ENCODE measurements at regions not wholly inside any gene's neighbourhood (a gene's known extent, or its start where the extent isn't known, plus 50 kb on each side); places are given as distances from the start of the nearest gene placed in this dataset.

DNA sequence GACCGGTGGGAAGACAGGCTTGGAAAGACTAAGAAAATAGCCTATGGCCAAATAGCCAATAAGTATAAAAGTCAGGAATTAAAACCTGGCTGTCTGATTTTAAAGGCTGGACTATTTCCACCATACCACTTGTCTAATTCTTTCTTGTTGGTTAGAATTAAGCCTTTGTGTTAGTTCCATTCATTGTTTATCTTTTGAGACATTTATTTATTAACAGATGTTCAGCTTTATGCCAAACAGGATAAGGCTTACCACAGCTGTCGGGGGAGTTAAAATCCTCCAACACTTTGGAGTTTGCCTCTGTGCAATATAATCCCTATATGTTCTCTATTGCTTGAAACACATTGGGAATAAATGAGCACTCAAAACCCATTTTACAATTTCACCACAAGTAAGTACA lies 208.3 kb downstream of the TMEM200A start:
- Mint-ChIP-seq H3K9me3 (peaks cover 7% of the 10 kb centered on the region), H3K36me3 (no peaks in the 10 kb centered on the region), H3K27ac (no peak overlapping the region), H3K27me3 (ENCODE audit: insufficient read depth, low read depth) (no peaks in the 10 kb centered on the region), H3K4me1 (no peaks in the 10 kb centered on the region), H3K4me3 (no peak overlapping the region)
- Histone ChIP-seq H3K27ac (no peak overlapping the region), H3K4me2 (no peak overlapping the region), H3K79me2 (ENCODE audit: low read depth) (no peaks in the 10 kb centered on the region), H3K9me3 (ENCODE audit: low read depth) (no peaks in the 10 kb centered on the region), H3K27me3 (no peaks in the 10 kb centered on the region), H3K36me3 (no peaks in the 10 kb centered on the region), H4K20me1 (ENCODE audit: low read depth) (no peaks in the 10 kb centered on the region), H3F3A (ENCODE audit: low read depth) (no peaks in the 10 kb centered on the region), H3K4me1 (no peaks in the 10 kb centered on the region), H3K4me3 (no peak overlapping the region), H3K9ac (no peak overlapping the region), H2AFZ (replicated peaks) (no peak overlapping the region)
- TF ChIP-seq, protein P1, sequence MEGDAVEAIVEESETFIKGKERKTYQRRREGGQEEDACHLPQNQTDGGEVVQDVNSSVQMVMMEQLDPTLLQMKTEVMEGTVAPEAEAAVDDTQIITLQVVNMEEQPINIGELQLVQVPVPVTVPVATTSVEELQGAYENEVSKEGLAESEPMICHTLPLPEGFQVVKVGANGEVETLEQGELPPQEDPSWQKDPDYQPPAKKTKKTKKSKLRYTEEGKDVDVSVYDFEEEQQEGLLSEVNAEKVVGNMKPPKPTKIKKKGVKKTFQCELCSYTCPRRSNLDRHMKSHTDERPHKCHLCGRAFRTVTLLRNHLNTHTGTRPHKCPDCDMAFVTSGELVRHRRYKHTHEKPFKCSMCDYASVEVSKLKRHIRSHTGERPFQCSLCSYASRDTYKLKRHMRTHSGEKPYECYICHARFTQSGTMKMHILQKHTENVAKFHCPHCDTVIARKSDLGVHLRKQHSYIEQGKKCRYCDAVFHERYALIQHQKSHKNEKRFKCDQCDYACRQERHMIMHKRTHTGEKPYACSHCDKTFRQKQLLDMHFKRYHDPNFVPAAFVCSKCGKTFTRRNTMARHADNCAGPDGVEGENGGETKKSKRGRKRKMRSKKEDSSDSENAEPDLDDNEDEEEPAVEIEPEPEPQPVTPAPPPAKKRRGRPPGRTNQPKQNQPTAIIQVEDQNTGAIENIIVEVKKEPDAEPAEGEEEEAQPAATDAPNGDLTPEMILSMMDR (IDR thresholded peaks at IDR 0.05), result no peak
- TF ChIP-seq EZH2 (IDR thresholded peaks at IDR 0.05) (no peak), EZH2phosphoT487 (IDR thresholded peaks at IDR 0.05) (no peak)
- DNase-seq (ENCODE audit: low spot score), result no peak

DNA sequence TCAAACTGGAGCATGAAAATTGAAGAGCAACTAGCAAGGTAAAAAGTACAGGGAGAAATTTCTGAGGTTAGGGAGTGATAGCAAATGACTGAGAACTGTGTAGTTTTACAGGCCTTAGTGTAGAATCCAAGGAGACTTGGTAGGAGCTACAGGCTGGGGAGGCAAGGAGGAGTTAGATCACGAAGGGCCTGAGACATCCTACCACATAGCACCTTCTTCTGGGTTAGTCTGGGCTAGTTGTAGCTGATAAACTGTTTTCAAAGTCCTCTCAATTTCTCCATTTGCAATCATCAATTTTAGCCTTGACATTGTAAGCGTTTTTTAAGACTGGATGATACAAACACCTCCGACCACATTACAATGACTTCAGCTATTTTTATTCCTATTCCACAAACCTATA lies 209.7 kb downstream of the TMEM200A start:
- no peak for TF ChIP-seq EZH2 (IDR thresholded peaks at IDR 0.05)
- TF ChIP-seq, protein P1 (IDR thresholded peaks at IDR 0.05), result no peak
- no peak for TF ChIP-seq EZH2phosphoT487 (IDR thresholded peaks at IDR 0.05)
- no peaks in the 10 kb centered on the region for H3K9me3 ChIP-seq (ENCODE audit: low read depth)
- H3K4me2 ChIP-seq, result no peak overlapping the region
- Mint-ChIP-seq H3K36me3 (no peaks in the 10 kb centered on the region), H3K9me3 (peaks cover 6% of the 10 kb centered on the region), H3K4me3 (no peak overlapping the region), H3K27ac (peak overlapping the region; percentile 76), H3K4me1 (no peaks in the 10 kb centered on the region), H3K27me3 (ENCODE audit: insufficient read depth, low read depth) (no peaks in the 10 kb centered on the region)
- H4K20me1 ChIP-seq (ENCODE audit: low read depth), result no peaks in the 10 kb centered on the region
- no peaks in the 10 kb centered on the region for H3F3A ChIP-seq (ENCODE audit: low read depth)
- no peak overlapping the region for H3K27ac ChIP-seq
- H3K4me1 ChIP-seq, result no peaks in the 10 kb centered on the region
- no peaks in the 10 kb centered on the region for H3K27me3 ChIP-seq
- no peak overlapping the region for H3K4me3 ChIP-seq
- no peaks in the 10 kb centered on the region for H3K79me2 ChIP-seq (ENCODE audit: low read depth)
- no peak for DNase-seq (ENCODE audit: low spot score)
- H3K36me3 ChIP-seq, result no peaks in the 10 kb centered on the region
- H2AFZ ChIP-seq (replicated peaks), result no peak overlapping the region
- H3K9ac ChIP-seq, result no peak overlapping the region

DNA sequence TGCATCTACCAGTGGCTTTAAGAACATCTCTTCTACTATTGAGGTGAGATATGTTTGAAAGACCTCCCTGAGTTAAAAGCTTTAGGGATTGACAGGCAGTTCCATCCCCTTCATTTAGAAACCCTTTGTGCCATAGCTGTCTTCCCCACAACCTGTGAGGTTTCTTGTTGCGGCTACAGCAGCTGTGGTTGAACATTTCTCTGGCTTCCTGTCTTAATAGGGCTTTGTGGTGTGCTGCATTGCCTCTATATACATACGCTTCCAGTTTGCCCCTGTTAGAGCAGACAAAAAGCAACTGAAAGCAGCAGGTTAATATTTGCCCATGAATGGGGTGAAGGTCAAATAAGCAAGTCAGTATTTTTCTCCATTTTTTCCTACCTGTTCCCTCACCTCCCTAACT lies 210.2 kb downstream of the TMEM200A start:
- H3K4me3 ChIP-seq, result no peak overlapping the region
- no peak for DNase-seq (ENCODE audit: low spot score)
- no peaks in the 10 kb centered on the region for H3K27me3 ChIP-seq
- H3K4me1 Mint-ChIP-seq, result no peaks in the 10 kb centered on the region
- TF ChIP-seq, protein P1 (IDR thresholded peaks at IDR 0.05), result no peak
- TF ChIP-seq EZH2phosphoT487 (IDR thresholded peaks at IDR 0.05), result no peak
- TF ChIP-seq EZH2 (IDR thresholded peaks at IDR 0.05), result no peak
- H3K36me3 Mint-ChIP-seq, result no peaks in the 10 kb centered on the region
- no peaks in the 10 kb centered on the region for H3K4me1 ChIP-seq
- H3K27ac ChIP-seq, result no peak overlapping the region
- H3K27me3 Mint-ChIP-seq (ENCODE audit: insufficient read depth, low read depth), result no peaks in the 10 kb centered on the region
- H3K79me2 ChIP-seq (ENCODE audit: low read depth), result no peaks in the 10 kb centered on the region
- H3K36me3 ChIP-seq, result no peaks in the 10 kb centered on the region
- no peaks in the 10 kb centered on the region for H3K9me3 ChIP-seq (ENCODE audit: low read depth)
- no peak overlapping the region for H3K4me3 Mint-ChIP-seq
- H3K27ac Mint-ChIP-seq, result no peak overlapping the region
- no peaks in the 10 kb centered on the region for H3F3A ChIP-seq (ENCODE audit: low read depth)
- peaks cover 4% of the 10 kb centered on the region for H3K9me3 Mint-ChIP-seq
- H4K20me1 ChIP-seq (ENCODE audit: low read depth), result no peaks in the 10 kb centered on the region
- no peak overlapping the region for H3K4me2 ChIP-seq
- H3K9ac ChIP-seq, result no peak overlapping the region
- no peak overlapping the region for H2AFZ ChIP-seq (replicated peaks)
